Right cardiac atrium (tissue), 5 donors: ENCODE measurements at regions not wholly inside any gene's neighbourhood (a gene's known extent, or its start where the extent isn't known, plus 50 kb on each side); places are given as distances from the start of the nearest gene placed in this dataset.

Experiments used
- ATAC-seq, 2 donors: fragments of 200-7000 bp; cut with Tn5 transposase; one replicate each; pipeline versions ENCODE4 v1.8.0 to v1.9.1; 2020; ENCODE audit warnings: moderate library complexity in 2 of 2, mild to moderate bottlenecking in 1 of 2
- DNase-seq, 3 donors: peaks; one replicate each; pipeline ENCODE4 v3.0.0-alpha.2; 2020
- H3K27ac ChIP-seq: one replicate; pipeline ENCODE4 v1.5.1; 2013; ENCODE audit warnings: mild to moderate bottlenecking, low read length, control low read depth, moderate library complexity
- H3K27me3 ChIP-seq: one replicate; pipeline ENCODE4 v1.6.1; 2013; ENCODE audit not compliant: control insufficient read depth, insufficient read depth
- H3K4me1 ChIP-seq: one replicate; pipeline ENCODE4 v1.6.1; 2013; ENCODE audit warnings: low read length; ENCODE audit not compliant: control insufficient read depth, insufficient read depth
- H3K4me3 ChIP-seq: one replicate; pipeline ENCODE4 v1.5.1; 2013; ENCODE audit warnings: low read length, control low read depth
- H3K9me3 ChIP-seq: one replicate; pipeline ENCODE4 v1.6.1; 2013; ENCODE audit warnings: low read length; ENCODE audit not compliant: control insufficient read depth
- WGBS: extraction: QIAGEN DNeasy Blood & Tissue Kit; methylation state at CpG from one replicate; pipeline ENCODE4 v1.1.7; 2013; 5-methylcytosine and 5-hydroxymethylcytosine counted together
- intact Hi-C, 4 donors: fragments of 100-400 bp; cut with DNase I; formaldehyde crosslinking; loops; one replicate each; pipeline versions ENCODE4 v1.11.0 to v1.14.0; 2022 to 2023
- donor health status: healthy with polysubstance abuse.
- donor health status: DM: no; HTN: yes; CAD: no.
- donor health status: DM: no; HTN: no; CAD: no.
- donor health status: DM: no; HTN: yes; CAD: no; lungs with severe emphysema.
- donor health status: DM: yes; HTN: yes; CAD: no.

- no peak for DNase-seq
- no peak for ATAC-seq
- Histone ChIP-seq H3K27ac (no peak overlapping the region), H3K9me3 (no peaks in the 10 kb centered on the region), H3K4me1 (peaks cover 2% of the 10 kb centered on the region), H3K4me3 (no peak overlapping the region), H3K27me3 (no peaks in the 10 kb centered on the region)
- intact Hi-C loops = no loop called here
Measured at GRCh38 chr13:59494151-59494550, 669.6 kb downstream of the DIAPH3 start.

DNA sequence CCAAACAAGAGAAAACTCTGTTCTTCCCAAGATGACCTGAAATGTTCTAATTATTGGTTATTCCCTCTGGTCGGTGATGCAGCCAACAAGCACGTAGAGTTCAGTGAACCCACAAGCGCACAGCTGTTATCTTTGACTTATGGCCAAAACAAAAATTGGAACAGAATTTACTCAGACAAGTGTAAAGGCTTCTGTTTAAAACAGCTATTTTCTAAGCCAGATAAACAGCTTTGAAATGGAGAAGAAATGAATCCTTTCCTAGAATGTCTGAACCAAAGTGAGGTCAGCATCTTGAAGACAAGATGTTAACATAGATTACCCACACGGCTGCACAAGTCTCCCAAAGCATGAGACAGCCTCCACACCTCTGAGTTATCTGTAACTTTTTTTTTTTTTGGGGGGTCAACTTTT lies 669.2 kb downstream of the DIAPH3 start:
- 23% methylated on average over 4 of the region's 4 CpGs for WGBS
- ATAC-seq (peak; percentile 74 to 75), DNase-seq (peak in 2 of 3 donors; percentile 31 to 58)
- intact Hi-C loops = no loop called here
- Histone ChIP-seq H3K4me3 (no peak overlapping the region), H3K27ac (no peak overlapping the region), H3K27me3 (no peaks in the 10 kb centered on the region), H3K9me3 (no peaks in the 10 kb centered on the region), H3K4me1 (peaks cover 2% of the 10 kb centered on the region)

GRCh38 chr13:59495299-59495698 lies 668.4 kb downstream of the DIAPH3 start:
- no peak for ATAC-seq
- Histone ChIP-seq H3K27me3 (no peaks in the 10 kb centered on the region), H3K9me3 (no peaks in the 10 kb centered on the region), H3K4me1 (peaks cover 2% of the 10 kb centered on the region), H3K27ac (no peak overlapping the region), H3K4me3 (no peak overlapping the region)
- intact Hi-C loops = no loop called here
- WGBS = 88% methylated on average over 4 of the region's 4 CpGs
- no peak for DNase-seq

DNA sequence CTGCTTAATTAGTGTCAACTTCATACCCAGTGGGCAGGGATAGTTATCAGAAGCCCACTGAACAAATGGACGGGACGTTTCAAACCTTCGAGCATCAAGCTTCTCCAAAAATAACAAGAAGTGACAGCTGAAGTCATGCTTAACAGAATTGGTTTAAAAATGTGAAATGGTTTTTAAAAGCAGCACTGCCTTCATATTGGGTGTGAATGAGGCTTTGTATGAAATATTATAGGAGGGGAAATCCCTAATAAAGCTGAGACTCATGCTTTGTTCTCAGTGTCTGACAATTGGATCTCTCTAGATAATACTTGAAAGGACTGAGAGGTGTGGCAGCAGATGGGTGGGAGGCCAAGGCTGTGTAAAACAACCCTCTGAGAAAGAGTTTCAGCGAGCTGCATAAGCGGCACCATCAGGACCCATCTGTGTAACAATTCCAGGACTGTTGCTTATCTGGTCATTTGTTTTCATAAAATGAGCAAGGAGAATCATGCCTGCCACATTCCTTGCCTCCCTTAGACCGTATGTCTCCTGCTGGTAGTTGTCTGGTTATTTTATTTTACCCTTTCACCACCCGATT lies 667.7 kb downstream of the DIAPH3 start:
- no peaks in the 10 kb centered on the region for H3K27me3 ChIP-seq
- no peak overlapping the region for H3K4me3 ChIP-seq
- peaks cover 2% of the 10 kb centered on the region for H3K4me1 ChIP-seq
- no peaks in the 10 kb centered on the region for H3K9me3 ChIP-seq
- DNase-seq = no peak
- WGBS = 66% methylated on average over 7 of the region's 7 CpGs
- ATAC-seq = no peak
- no peak overlapping the region for H3K27ac ChIP-seq
- intact Hi-C loops = no loop called here

- H3K4me1 ChIP-seq = peaks cover 2% of the 10 kb centered on the region
- no peak overlapping the region for H3K27ac ChIP-seq
- no peak overlapping the region for H3K4me3 ChIP-seq
- no peak for DNase-seq
- intact Hi-C loops = no loop called here
- WGBS = 82% methylated on average over 4 of the region's 4 CpGs
- ATAC-seq = peak in 1 of 2 donors; percentile 75
- H3K9me3 ChIP-seq = no peaks in the 10 kb centered on the region
- no peaks in the 10 kb centered on the region for H3K27me3 ChIP-seq
Measured at GRCh38 chr13:59497621-59498247, 666.0 kb downstream of the DIAPH3 start.

GRCh38 chr13:59501004-59501403 lies 662.7 kb downstream of the DIAPH3 start:
- Histone ChIP-seq H3K27ac (no peak overlapping the region), H3K9me3 (no peaks in the 10 kb centered on the region), H3K4me3 (no peak overlapping the region), H3K4me1 (no peaks in the 10 kb centered on the region), H3K27me3 (no peaks in the 10 kb centered on the region)
- intact Hi-C loops = no loop called here
- DNase-seq = no peak
- WGBS = 91% methylated on average over 4 of the region's 4 CpGs
- no peak for ATAC-seq

- Histone ChIP-seq H3K27ac (no peak overlapping the region), H3K4me1 (no peaks in the 10 kb centered on the region), H3K27me3 (no peaks in the 10 kb centered on the region), H3K4me3 (no peak overlapping the region), H3K9me3 (no peaks in the 10 kb centered on the region)
- WGBS = 85% methylated on average over 5 of the region's 5 CpGs
- ATAC-seq = no peak
- intact Hi-C loops = no loop called here
- DNase-seq = no peak
Measured at GRCh38 chr13:59504407-59504806, 659.3 kb downstream of the DIAPH3 start.

GRCh38 chr13:59510386-59510785 lies 653.3 kb downstream of the DIAPH3 start:
- no peak overlapping the region for H3K27ac ChIP-seq
- no peaks in the 10 kb centered on the region for H3K4me1 ChIP-seq
- intact Hi-C loops = no loop called here
- no peak for DNase-seq
- no peak overlapping the region for H3K4me3 ChIP-seq
- H3K9me3 ChIP-seq = no peaks in the 10 kb centered on the region
- WGBS = 84% methylated on average over 4 of the region's 4 CpGs
- no peak for ATAC-seq
- no peaks in the 10 kb centered on the region for H3K27me3 ChIP-seq

DNA sequence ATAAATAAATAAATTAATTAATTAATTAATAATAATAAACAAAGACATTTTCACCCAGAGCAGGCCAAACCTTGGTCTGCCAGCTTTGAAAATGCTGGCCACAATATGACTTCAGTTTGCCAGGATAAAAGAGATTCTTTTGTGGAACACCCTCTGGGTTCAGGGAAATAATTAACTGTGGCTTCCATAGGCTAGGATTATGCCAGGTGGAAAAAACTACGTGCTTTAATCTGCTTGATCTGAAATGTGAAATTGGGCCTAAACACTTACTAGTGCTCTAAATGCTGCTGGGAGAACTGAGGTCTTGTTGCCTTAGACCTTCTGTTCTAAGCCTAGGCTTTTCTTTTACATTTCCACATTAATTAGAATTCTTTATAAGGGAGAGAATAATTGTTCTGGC lies 650.0 kb downstream of the DIAPH3 start:
- Histone ChIP-seq H3K27ac (no peak overlapping the region), H3K9me3 (no peaks in the 10 kb centered on the region), H3K4me1 (no peaks in the 10 kb centered on the region), H3K27me3 (no peaks in the 10 kb centered on the region), H3K4me3 (no peak overlapping the region)
- intact Hi-C loops = no loop called here
- 78% methylated on average over 1 of the region's 1 CpG for WGBS
- ATAC-seq (no peak), DNase-seq (no peak)

DNA sequence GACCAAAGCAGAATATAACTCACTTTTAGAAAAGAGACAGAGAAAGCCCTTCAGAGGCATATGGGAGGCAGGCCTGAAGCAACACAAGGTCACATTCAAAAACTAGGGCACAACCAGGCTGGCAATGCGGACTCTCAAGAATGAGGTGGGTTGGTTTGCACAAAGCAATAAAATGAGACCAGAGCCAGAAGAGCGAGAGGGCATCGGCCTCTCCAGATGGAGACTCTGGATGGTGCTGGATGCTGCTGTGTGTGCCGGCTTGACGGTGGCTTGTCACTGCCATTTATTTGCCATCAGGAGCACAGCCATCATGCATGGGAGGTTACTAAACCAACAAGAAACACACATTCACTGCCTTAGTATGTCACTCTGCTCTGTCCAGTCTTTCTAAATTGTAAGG lies 649.4 kb downstream of the DIAPH3 start:
- H3K4me1 ChIP-seq = no peaks in the 10 kb centered on the region
- ATAC-seq (no peak), DNase-seq (no peak)
- 95% methylated on average over 5 of the region's 5 CpGs for WGBS
- H3K27ac ChIP-seq = no peak overlapping the region
- H3K9me3 ChIP-seq = no peaks in the 10 kb centered on the region
- H3K27me3 ChIP-seq = no peaks in the 10 kb centered on the region
- intact Hi-C loops = no loop called here
- H3K4me3 ChIP-seq = no peak overlapping the region

- Histone ChIP-seq H3K4me3 (no peak overlapping the region), H3K27ac (no peak overlapping the region), H3K4me1 (no peaks in the 10 kb centered on the region), H3K27me3 (no peaks in the 10 kb centered on the region), H3K9me3 (no peaks in the 10 kb centered on the region)
- ATAC-seq (no peak), DNase-seq (no peak)
- intact Hi-C loops = loop anchor here in 1 of 4 donors (10.0 kb wide), 1 partner anchor 75 kb away; no protein-coding TSS in a partner anchor
- 67% methylated on average over 2 of the region's 2 CpGs for whole genome bisulfite sequencing
Measured at GRCh38 chr13:59519819-59520218, 643.9 kb downstream of the DIAPH3 start.

DNA sequence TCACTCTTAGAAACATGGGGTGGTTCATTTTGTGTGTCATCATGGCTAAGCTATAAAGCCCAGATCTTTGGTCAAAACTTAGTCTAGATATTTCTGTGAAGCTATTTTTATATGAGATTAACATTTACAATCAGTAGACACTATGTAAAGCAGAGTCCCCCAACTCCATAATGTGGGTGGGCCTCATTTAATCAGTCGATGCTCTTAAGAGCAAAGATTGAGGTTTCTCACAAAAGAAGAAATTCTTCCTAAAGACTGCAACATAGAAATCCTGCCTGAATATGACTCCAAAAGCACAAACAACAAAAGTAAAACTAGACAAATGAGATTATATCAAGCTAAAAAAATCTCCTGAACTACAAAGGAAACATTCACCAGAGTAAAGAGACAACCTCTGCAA lies 642.2 kb downstream of the DIAPH3 start:
- DNase-seq (no peak), ATAC-seq (no peak)
- Histone ChIP-seq H3K4me3 (no peak overlapping the region), H3K27ac (no peak overlapping the region), H3K4me1 (no peaks in the 10 kb centered on the region), H3K27me3 (no peaks in the 10 kb centered on the region), H3K9me3 (no peaks in the 10 kb centered on the region)
- WGBS = 95% methylated on average over 1 of the region's 1 CpG
- intact Hi-C loops = loop anchor here in 1 of 4 donors (10.0 kb wide), 1 partner anchor 77 kb away; no protein-coding TSS in a partner anchor
